Right ventricle myocardium superior (tissue), 1 donor: ENCODE measurements at regions not wholly inside any gene's neighbourhood (a gene's known extent, or its start where the extent isn't known, plus 50 kb on each side); places are given as distances from the start of the nearest gene placed in this dataset.

Experiments used
- ATAC-seq: fragments of 200-7000 bp; cut with Tn5 transposase; one replicate; pipeline ENCODE4 v1.9.1; 2020; ENCODE audit warnings: mild to moderate bottlenecking; ENCODE audit not compliant: poor library complexity
- DNase-seq: peaks from one replicate; pipeline ENCODE4 v3.0.0-alpha.2; 2020
- intact Hi-C: fragments of 100-400 bp; cut with DNase I; formaldehyde crosslinking; loops from one replicate; pipeline ENCODE4 v1.11.2; 2022
- donor health status: DM: no; HTN: yes; CAD: no; lungs with severe emphysema.

DNA sequence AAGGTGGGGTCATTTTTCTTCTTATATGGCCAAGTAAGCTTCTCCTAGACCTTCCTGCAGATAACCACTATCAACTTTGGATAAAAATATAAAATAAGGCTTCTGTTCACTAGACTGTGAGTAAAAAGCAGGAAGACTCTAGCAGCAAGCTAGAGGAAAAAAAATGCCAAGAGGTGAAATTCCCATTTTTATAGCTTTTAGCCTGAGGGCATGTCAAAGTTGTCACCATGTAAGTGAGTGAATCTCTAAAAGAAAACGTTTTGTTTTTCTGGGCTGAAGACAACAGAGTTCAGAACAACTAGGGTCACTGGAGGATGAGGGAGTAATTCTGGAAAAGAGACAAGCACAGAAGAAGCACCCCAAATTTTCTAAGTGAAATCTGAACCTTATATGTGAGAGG is 143.9 kb upstream of the DIO3 start:
- DNase-seq (no peak), ATAC-seq (no peak)
- intact Hi-C loops = no loop called here

GRCh38 chr14:101418601-101419000 is 142.7 kb upstream of the DIO3 start:
- DNase-seq (no peak), ATAC-seq (no peak)
- intact Hi-C loops = no loop called here

DNA sequence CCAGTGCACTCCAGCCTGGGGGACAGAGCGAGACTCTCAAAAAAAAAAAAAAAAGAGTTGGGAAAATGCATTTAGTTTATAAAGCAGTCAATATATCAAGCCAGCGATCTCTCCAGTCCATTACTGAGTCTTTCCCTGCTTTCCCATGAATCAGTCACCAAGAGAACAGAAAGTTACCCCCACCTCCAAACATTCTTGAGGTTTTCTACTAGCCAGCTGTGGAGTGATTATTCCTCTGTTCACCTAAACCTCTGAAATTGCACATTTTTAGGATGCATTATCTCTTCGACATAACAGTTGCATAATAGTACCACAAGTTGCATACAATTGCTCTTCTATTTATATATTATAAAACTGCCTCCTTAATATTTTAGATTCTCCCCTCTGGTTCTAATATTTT is 134.8 kb upstream of the DIO3 start:
- ATAC-seq (no peak), DNase-seq (no peak)
- intact Hi-C loops = no loop called here

- no peak for DNase-seq
- intact Hi-C loops = no loop called here
- no peak for ATAC-seq
Measured at GRCh38 chr14:101428409-101428808, 132.9 kb upstream of the DIO3 start.

- ATAC-seq = no peak
Measured at GRCh38 chr14:101435546-101435945, 125.7 kb upstream of the DIO3 start.

GRCh38 chr14:101439023-101439422 is 122.3 kb upstream of the DIO3 start:
- ATAC-seq = no peak
- intact Hi-C loops = no loop called here

More at GRCh38 chr14:101435546-101435945, 125.7 kb upstream of the DIO3 start:
- intact Hi-C loops = no loop called here
- no peak for DNase-seq

GRCh38 chr14:101440496-101440895 is 120.8 kb upstream of the DIO3 start:
- no peak for DNase-seq
- intact Hi-C loops = no loop called here

More at GRCh38 chr14:101439023-101439422, 122.3 kb upstream of the DIO3 start:
- no peak for DNase-seq

DNA sequence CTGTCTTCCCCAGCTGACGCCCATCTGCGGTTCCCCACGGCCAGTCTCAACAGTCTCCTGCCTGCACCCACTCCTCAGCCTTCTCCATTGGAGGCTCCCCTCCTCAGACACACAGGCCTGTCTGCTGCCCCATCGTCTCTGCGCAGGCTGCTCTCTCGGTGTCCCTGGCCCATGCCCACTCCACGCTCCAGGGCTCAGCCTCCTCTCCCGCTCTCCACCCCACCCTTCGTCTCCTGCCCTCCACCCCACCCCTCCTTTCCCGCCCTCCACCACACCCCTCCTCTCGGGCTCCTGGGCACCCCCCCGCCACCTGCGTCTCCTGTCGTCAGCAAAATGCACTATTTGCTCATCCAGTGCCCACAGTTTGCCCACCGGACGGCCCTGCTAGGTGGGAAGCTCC is 119.6 kb upstream of the DIO3 start:
- DNase-seq = no peak
- intact Hi-C loops = no loop called here
- ATAC-seq = no peak

More at GRCh38 chr14:101440496-101440895, 120.8 kb upstream of the DIO3 start:
- ATAC-seq = no peak

DNA sequence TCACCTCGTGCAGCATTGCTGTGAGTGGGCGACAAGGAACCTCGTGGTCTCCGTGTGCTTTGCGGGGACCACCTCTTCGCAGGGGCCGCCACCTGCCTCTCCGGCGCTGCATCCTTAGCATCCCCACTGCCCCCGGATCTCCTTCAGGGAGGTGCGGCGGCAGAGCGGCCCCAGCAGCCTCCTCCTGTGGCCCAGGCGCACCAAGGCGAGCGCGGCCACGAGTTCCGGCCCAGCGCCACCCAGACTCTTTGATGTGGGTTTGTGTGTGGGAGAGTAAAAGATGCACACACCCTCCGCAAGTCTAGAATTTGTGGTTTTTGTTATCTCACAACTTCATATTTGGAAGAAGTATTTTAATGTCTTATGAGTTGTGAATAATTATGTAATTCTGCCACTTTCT is 118.8 kb upstream of the DIO3 start:
- DNase-seq = no peak
- intact Hi-C loops = no loop called here
- ATAC-seq = no peak

- DNase-seq (no peak), ATAC-seq (no peak)
- intact Hi-C loops = no loop called here
Measured at GRCh38 chr14:101444116-101444515, 117.2 kb upstream of the DIO3 start.

DNA sequence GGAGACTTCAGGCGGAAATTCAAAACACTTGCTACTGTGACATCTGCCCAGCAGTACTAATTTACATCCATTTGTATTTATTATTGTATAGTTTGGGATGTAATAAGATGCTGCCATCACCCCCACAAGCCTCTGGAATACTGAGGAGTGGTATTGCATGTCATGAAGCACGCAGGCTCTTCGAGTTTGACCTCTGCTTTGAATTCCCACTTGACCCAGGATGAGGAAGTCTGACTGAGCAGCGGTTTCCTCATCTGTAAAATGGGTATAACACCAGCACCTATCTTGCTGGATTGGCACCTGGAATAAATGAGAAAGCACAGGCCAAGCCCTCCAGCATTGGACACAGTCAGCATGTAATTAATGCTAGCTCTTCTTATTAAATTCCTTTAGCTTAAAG is 116.0 kb upstream of the DIO3 start:
- intact Hi-C loops = no loop called here
- ATAC-seq = no peak
- no peak for DNase-seq

GRCh38 chr14:101446387-101446969 is 114.8 kb upstream of the DIO3 start:
- no peak for ATAC-seq
- DNase-seq = no peak
- intact Hi-C loops = no loop called here

DNA sequence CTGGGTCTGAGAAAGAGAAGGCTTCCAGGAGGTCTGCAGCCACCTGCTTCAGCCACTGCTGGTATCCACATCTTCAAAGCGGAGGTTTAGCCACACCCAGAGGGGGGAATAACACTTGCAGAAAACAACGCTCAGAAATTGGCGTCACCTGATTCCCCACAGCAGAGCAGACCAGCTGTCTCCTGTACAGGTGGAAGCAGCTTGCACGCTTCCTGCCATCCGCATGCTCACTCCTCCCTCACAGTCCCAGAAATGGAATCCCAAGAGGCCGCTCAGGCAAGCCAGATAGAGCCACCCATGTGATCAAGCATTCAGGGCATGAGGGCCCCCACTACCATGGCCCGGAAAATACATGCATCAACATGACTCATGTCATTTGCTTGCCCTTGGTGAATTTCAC is 112.2 kb upstream of the DIO3 start:
- DNase-seq (no peak), ATAC-seq (no peak)
- intact Hi-C loops = no loop called here

DNA sequence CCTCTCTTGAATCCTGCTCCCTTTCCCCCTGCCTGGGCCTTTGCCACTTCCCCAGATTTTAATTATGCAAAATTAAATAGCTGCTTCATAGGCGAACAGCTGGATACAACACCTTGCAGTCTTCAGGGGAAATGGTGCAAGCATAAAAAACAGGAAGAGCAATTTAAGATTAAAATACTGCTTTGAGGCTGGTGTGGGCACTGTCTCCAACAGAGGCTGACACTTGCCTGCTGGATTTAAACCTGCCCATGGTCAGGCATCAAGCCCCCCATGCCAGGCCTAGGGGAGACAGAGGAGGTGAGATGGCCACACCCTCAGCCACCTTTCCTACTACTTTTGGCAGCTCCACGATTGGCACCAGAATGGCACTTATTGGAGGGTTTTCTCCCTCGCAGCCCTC is 110.1 kb upstream of the DIO3 start:
- DNase-seq = no peak
- intact Hi-C loops = no loop called here
- no peak for ATAC-seq

DNA sequence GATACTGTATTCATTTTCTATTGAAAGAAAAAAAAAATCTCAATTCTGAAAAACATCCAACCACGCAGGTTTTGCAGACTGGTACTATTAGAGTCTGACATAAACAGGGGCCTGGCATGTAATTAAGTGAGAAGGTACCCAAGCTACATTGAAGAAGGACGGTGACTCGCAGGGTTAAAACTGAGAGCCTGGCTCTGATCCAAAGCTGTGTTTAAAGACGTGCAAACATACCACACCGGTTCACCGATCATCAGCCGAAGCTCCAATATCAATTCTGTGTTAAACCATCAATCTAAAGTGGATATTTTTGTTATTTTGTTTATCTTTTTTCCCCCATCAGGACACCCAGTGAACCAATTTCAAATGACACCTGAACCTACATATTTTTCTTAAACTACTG is 108.1 kb upstream of the DIO3 start:
- ATAC-seq = no peak
- intact Hi-C loops = no loop called here
- DNase-seq = no peak

DNA sequence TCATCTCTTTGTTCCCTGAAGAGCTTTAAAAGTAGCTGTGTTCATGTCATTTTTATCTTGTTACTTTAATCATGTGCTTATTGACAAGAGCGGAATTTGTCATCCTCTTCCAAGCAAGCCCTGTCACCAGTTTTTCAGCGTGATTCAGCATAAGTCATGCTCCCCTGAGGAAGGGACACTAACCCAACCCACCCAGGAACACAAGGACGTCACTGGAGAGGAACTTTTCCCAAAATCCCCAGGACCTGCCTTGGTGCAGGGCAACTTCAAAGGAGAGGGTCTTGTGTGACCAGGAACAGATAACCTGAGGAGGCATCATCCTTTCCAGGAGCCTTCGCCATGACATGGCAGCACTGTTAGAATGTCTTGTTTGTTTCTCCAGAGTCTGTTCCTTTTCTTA is 107.1 kb upstream of the DIO3 start:
- intact Hi-C loops = no loop called here
- no peak for ATAC-seq
- DNase-seq = no peak

GRCh38 chr14:101456246-101457175 is 104.8 kb upstream of the DIO3 start:
- intact Hi-C loops = no loop called here
- DNase-seq = no peak
- ATAC-seq = no peak

DNA sequence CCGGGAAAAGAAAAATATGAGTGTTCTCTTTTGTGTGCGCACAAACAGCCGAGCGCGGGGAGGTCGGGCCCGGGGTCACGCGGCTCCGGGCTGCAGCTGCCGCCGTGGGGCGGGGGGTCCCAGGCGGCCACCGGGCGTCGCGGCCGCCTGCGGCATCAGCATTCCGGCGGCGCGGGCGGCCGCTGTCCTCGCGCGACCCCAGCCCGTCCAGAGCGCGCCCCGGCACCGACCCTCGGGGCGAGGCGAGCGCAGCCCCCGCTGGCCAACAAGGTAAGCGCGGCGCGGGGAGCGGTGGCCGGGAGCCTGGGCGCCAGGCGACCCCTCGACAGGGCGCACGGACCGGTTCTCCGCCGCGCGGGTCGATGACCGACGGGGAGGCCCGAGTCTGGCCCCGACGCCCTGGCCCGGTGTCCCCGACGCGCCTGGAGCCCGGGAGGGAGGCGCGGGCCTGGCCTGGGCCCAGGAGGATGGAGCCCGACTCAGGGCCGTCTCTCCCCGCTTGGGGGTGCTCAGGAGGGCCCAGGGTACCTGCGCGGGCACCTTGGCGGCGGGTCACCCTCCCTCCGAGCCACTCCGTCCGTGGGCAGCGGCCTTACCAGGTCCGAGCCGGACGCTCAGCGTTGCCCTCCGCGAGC is 103.9 kb upstream of the DIO3 start:
- intact Hi-C loops = no loop called here
- ATAC-seq (no peak), DNase-seq (no peak)

- no peak for ATAC-seq
- intact Hi-C loops = no loop called here
- no peak for DNase-seq
Measured at GRCh38 chr14:101457936-101458740, 103.2 kb upstream of the DIO3 start.
